Activated T-helper 1 cell treated with anti-CD3 and anti-CD28 coated beads, Interleukin-12 subunit alpha, Interleukin-12 subunit beta, Interleukin-2, Interleukin-4 antibody, amounts not matched to agents 30 ng/mL and 10 ng/mL and 1 ng/mL, durations not matched to agents 14 hours and 24 hours and 36 hours (primary cell): ENCODE measurements at regions not wholly inside any gene's neighbourhood (a gene's known extent, or its start where the extent isn't known, plus 50 kb on each side); places are given as distances from the start of the nearest gene placed in this dataset.

Experiments
- DNase-seq: peaks from one replicate; pipeline ENCODE4 v3.0.0; 2021; ENCODE audit warnings: low spot score
- H3K27ac Mint-ChIP-seq: one replicate; pipeline ENCODE4 v1.8.0; 2021; ENCODE audit warnings: mild to moderate bottlenecking, mixed read lengths
- H3K27me3 Mint-ChIP-seq: one replicate; pipeline ENCODE4 v1.8.0; 2022; ENCODE audit warnings: mild to moderate bottlenecking, moderate library complexity, mixed read lengths; ENCODE audit not compliant: insufficient read depth
- H3K36me3 Mint-ChIP-seq: one replicate; pipeline ENCODE4 v1.8.0; 2021; ENCODE audit warnings: low read depth, mixed read lengths
- H3K4me1 Mint-ChIP-seq: one replicate; pipeline ENCODE4 v1.8.0; 2021; ENCODE audit warnings: low read depth, mixed read lengths
- H3K4me3 Mint-ChIP-seq: one replicate; pipeline ENCODE4 v1.8.0; 2021; ENCODE audit warnings: mild to moderate bottlenecking, moderate library complexity, mixed read lengths
- H3K9me3 Mint-ChIP-seq: one replicate; pipeline ENCODE4 v1.8.0; 2021; ENCODE audit warnings: mixed read lengths
- intact Hi-C: fragments of 100-400 bp; cut with micrococcal nuclease; formaldehyde crosslinking; loops from one replicate; pipeline ENCODE4 v1.15.1; 2024

DNA sequence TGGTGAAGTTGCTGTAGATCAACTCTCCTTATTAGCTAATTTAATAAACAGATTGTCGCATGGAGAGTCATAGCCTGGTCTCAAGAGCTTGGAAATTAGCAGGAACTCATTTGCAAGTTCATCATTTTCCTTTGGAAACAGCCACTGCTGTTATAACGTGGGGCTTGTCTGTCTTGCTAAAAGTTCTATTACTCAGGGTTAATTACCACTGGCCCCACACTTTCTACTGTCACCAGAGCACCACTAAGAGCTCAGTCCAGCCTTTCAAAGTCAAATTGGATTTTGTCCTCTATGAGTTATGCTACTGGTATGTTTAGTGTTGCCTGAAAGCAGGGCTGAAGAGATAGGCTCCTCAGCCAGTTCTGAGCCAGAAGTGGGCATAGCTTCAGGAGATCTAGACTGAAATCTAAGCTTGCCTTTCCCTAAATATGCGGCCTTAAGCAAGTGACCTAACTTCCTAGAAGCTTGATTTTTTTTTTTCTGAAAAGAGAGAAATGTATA lies 292.2 kb downstream of the INSC start:
- no peak for DNase-seq
- no peak overlapping the region for H3K27ac Mint-ChIP-seq
- H3K36me3 Mint-ChIP-seq = no peaks in the 10 kb centered on the region
- H3K4me1 Mint-ChIP-seq = no peaks in the 10 kb centered on the region
- H3K4me3 Mint-ChIP-seq = no peak overlapping the region
- H3K27me3 Mint-ChIP-seq = no peaks in the 10 kb centered on the region
- intact Hi-C loops = no loop called here
- no peaks in the 10 kb centered on the region for H3K9me3 Mint-ChIP-seq

DNA sequence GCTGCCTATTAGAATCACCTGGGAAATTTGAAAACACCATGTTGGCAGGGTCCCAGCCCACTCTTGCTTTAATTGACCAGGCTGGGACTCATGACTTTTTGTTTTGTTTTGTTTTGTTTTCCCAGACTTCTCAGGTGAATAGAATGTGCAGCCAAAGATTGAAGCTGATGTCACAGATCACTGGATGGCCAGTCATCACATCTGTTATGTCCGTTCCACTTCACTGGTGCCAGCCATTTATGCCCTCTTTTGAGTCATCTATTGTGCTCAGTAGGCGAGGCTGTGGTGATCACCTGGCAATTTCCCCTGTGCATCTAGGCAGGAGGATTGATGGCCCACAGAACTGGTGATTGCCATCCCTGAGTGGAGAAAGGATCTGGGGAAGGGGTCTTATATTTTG lies 297.3 kb downstream of the INSC start:
- Mint-ChIP-seq H3K36me3 (no peaks in the 10 kb centered on the region), H3K9me3 (no peaks in the 10 kb centered on the region), H3K27ac (no peak overlapping the region), H3K4me3 (no peak overlapping the region), H3K4me1 (no peaks in the 10 kb centered on the region), H3K27me3 (no peaks in the 10 kb centered on the region)
- intact Hi-C loops = no loop called here
- no peak for DNase-seq

DNA sequence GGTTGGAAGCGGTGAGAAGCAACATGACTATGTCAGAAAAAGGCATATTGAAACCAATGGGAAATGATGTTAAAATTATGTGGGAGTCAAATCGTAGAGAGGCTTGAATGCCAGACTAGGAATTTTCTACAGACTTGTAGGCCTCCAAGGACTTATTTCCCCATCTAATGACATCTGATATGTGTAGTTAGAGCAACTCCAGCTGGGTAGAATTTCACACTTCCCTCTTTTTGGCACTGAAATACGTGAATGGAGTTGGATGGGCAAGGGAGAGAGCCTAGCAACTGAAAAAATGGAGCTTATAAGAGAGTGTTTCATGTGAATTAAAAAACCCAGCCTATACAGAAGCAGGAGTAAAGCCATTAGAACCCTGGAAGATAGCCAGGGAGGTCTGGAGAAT lies 304.2 kb downstream of the INSC start:
- no peaks in the 10 kb centered on the region for H3K9me3 Mint-ChIP-seq
- H3K4me1 Mint-ChIP-seq = no peaks in the 10 kb centered on the region
- intact Hi-C loops = no loop called here

DNA sequence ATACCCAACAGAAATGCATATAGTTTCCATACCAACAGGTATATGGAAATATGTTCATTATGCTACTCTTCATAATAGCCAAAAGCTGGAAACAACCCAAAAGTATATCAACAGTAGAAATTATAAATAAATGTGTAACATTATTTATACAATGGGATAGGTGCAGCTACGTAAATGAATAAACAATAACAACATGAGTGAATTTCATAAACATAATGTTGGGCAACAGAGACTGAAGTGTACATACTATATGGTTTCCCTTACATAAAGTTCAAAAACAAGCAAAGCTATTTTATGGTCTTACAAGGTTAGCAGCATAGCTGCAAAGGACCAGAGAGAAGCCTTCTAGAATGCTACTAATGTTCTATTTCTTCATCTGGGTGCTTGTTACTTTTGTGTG lies 305.0 kb downstream of the INSC start:
- no peaks in the 10 kb centered on the region for H3K27me3 Mint-ChIP-seq
- intact Hi-C loops = no loop called here
- no peak overlapping the region for H3K27ac Mint-ChIP-seq
- no peaks in the 10 kb centered on the region for H3K36me3 Mint-ChIP-seq
- no peak for DNase-seq
- H3K4me3 Mint-ChIP-seq = no peak overlapping the region
- H3K4me1 Mint-ChIP-seq = no peaks in the 10 kb centered on the region
- H3K9me3 Mint-ChIP-seq = no peaks in the 10 kb centered on the region

More for the DNA sequence above, 304.2 kb downstream of the INSC start:
- no peaks in the 10 kb centered on the region for H3K27me3 Mint-ChIP-seq
- no peak for DNase-seq
- no peak overlapping the region for H3K27ac Mint-ChIP-seq
- H3K4me3 Mint-ChIP-seq = no peak overlapping the region
- H3K36me3 Mint-ChIP-seq = no peaks in the 10 kb centered on the region

DNA sequence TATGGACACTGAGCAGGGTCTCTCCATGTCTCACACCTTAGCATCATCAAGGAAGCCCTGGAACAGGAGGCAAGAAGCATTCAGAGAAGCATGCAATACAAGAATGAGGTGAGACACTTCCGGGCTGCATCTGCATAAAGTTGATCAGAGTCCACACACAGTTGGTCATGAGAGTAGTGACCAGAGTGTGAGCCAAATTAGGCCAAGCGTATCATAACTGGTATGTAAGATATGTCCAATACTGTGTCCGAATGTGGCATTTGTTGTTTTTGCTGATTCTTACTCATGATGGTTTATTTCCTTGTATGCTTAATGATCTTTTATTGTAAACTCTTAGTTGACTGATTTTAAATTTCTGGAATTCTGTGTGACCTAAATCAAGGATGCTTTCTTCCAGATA lies 315.7 kb downstream of the INSC start:
- DNase-seq = no peak
- Mint-ChIP-seq H3K9me3 (no peaks in the 10 kb centered on the region), H3K4me3 (no peak overlapping the region), H3K4me1 (no peaks in the 10 kb centered on the region), H3K27ac (no peak overlapping the region), H3K36me3 (no peaks in the 10 kb centered on the region), H3K27me3 (no peaks in the 10 kb centered on the region)
- intact Hi-C loops = no loop called here

DNA sequence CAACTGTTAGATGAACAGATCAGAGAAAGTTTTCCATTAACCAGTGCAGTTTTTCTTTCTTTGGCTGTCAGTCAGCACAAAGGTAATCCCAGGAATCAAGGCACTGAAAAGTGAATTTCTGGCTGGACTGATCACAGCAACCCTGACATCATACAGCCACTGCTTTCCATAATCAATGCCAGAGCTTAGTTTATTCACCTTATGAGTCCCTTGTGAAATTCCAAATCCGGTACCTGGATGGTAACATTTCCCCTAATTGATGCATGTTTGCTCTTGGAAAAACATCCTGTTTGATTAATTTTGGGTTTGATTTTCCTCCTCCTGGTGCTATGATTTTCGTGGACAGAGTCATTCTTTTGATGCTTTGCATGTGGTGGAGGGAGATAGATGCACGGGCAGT lies 319.8 kb downstream of the INSC start:
- no peak overlapping the region for H3K27ac Mint-ChIP-seq
- no peaks in the 10 kb centered on the region for H3K27me3 Mint-ChIP-seq
- DNase-seq = no peak
- no peaks in the 10 kb centered on the region for H3K36me3 Mint-ChIP-seq
- H3K4me3 Mint-ChIP-seq = no peak overlapping the region
- no peaks in the 10 kb centered on the region for H3K4me1 Mint-ChIP-seq
- intact Hi-C loops = no loop called here
- no peaks in the 10 kb centered on the region for H3K9me3 Mint-ChIP-seq

DNA sequence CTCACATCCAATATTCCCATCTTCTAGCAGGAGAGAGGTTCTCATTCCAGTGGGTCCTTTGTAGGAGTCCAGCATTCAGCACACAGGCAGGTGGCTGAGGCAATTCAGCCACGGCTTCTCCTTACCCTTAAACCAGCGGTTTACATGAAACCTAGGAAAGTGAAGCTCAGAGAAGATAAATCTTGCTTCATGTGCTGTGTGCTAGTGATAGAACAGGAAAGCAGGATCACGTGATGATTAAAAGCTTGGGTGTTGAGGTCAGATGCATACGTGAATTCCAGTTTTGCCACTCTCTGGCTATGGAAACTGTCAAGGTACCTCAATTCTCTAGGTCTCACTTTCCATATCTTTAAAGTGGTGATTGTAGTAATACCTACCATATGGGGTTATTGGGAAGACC lies 331.6 kb downstream of the INSC start:
- DNase-seq = no peak
- intact Hi-C loops = no loop called here
- no peaks in the 10 kb centered on the region for H3K36me3 Mint-ChIP-seq
- no peak overlapping the region for H3K4me3 Mint-ChIP-seq
- H3K27me3 Mint-ChIP-seq = no peaks in the 10 kb centered on the region
- no peak overlapping the region for H3K27ac Mint-ChIP-seq
- H3K9me3 Mint-ChIP-seq = no peaks in the 10 kb centered on the region
- no peaks in the 10 kb centered on the region for H3K4me1 Mint-ChIP-seq

DNA sequence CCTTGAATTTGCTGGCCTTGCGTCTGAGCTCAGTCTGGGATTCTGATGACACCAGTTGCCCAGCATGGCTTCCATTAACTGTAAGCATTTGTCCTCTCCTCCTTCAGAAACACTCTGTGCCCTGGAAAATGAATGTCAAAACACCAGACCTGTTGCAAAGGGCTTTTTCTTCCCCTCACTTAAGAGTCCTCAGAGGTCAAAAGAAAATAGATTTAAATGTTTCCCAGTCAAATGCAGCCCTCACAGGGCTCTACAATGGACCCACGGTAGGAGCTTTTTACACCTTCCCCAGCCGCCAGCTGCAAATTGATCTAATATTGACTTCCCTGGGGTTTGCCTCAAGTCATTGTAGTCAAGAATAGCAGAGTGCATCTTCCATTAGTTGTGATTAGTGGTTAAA lies 332.2 kb downstream of the INSC start:
- Mint-ChIP-seq H3K9me3 (no peaks in the 10 kb centered on the region), H3K4me3 (no peak overlapping the region), H3K36me3 (no peaks in the 10 kb centered on the region), H3K27ac (no peak overlapping the region), H3K27me3 (no peaks in the 10 kb centered on the region), H3K4me1 (no peaks in the 10 kb centered on the region)
- intact Hi-C loops = no loop called here
- no peak for DNase-seq

DNA sequence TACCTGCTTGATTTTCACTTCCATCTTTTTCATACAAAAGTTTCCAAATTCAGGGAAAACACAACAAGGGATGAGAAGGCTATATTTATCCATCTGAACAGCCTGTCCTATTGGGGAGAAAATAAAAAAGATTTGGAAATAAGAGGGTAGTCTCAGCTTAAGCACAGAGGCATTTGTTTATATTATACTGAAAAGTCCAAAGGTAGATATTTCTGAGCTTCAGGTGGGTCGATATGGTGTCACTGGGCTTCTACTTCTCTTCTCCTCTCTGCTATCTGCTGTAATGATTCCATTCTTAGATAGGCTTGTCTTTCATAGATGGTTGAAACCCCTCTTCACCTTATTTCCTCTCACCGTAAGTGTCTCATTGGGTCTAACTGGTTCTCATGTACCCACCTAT lies 337.0 kb downstream of the INSC start:
- intact Hi-C loops = no loop called here
- H3K27ac Mint-ChIP-seq = no peak overlapping the region

DNA sequence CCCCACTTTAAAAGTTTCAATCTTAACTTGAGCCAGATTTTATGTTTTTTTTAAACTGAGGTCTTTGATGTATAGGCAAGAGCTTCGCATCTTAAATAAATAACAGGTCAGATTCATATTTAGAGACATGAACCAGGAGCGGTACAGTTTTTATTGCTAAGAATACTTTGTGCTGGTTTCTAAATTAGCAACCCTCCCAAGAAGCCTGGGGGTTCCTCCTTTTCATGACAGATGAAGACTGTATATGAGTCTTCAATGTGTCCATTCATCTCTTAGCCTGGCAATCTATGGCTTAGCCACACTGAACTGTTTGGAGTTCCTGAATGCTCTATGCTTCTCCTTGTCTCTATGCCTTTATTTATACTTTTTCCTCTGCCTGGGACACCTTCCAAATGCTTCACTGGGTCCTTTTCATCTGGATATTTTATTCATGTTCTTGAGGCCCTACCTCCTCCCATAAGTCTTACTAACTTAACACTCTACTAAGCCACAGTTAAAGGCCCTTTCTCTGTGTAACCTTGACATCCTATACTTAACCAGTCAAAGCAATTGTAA lies 338.6 kb downstream of the INSC start:
- no peak overlapping the region for H3K27ac Mint-ChIP-seq
- H3K9me3 Mint-ChIP-seq = no peaks in the 10 kb centered on the region
- no peak overlapping the region for H3K4me3 Mint-ChIP-seq
- H3K4me1 Mint-ChIP-seq = no peaks in the 10 kb centered on the region
- DNase-seq = no peak
- H3K36me3 Mint-ChIP-seq = no peaks in the 10 kb centered on the region
- no peaks in the 10 kb centered on the region for H3K27me3 Mint-ChIP-seq
- intact Hi-C loops = no loop called here

More for the DNA sequence above, 337.0 kb downstream of the INSC start:
- no peaks in the 10 kb centered on the region for H3K27me3 Mint-ChIP-seq
- H3K4me1 Mint-ChIP-seq = no peaks in the 10 kb centered on the region
- no peaks in the 10 kb centered on the region for H3K9me3 Mint-ChIP-seq
- no peak for DNase-seq
- H3K4me3 Mint-ChIP-seq = no peak overlapping the region
- no peaks in the 10 kb centered on the region for H3K36me3 Mint-ChIP-seq

DNA sequence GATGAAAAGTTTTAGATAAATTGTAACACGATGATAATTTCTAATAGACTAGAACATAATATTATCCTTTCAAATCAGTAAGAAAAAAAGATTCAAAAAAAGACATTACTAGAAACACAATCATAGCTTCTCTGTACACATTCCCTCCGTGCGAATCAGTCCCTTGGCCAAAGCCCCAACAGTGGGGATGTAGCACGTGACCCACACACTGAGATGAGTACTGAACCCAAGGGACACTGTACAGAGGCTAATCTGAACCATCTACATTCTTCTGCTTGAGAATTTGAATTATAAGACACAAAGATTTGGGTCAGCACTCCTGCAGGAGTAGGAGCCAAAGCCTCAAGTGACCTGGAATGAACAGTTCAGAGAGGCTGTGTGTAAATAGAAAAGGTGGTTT lies 353.7 kb downstream of the INSC start:
- DNase-seq = no peak
- intact Hi-C loops = no loop called here
- Mint-ChIP-seq H3K9me3 (no peaks in the 10 kb centered on the region), H3K36me3 (no peaks in the 10 kb centered on the region), H3K4me3 (no peak overlapping the region), H3K27me3 (no peaks in the 10 kb centered on the region), H3K4me1 (no peaks in the 10 kb centered on the region), H3K27ac (no peak overlapping the region)

DNA sequence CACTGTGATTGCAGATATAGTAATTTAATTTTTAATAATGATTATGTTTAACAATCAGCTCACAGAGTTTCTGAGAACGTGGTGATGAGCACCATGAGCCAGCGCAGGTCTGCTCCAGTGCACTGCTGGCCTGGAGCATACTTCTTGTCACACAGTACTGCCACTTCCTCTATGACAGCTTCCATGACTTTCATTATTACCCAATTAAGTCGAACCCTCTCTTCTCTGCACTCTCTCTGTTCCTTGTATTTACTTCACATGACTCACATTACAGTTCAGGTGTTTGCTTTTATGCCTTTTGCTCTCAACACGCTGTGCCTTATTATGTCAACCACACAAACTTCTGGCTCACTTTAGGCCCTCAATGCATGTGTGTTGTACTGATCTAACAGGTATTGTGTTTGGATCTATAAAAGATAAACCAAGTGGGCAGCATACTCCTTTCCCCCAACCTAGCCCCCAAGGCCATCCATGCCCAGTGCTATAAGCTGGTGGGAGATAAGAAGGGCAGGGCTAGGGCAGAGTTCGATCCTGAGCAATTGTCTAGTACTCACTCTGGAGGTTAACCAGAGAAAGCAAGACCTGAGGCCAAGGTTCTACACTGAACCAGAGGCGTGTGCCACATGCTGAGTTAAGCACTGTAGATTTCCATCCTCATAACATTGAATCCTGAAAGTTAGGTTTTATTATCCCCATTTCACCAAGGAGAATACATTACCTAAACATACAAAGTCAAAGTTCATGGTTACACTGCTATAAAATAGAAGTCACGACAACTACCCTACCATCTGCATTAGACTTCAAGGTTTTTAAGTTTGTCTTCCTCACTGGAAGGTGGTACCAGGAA lies 356.5 kb downstream of the INSC start:
- Mint-ChIP-seq H3K36me3 (no peaks in the 10 kb centered on the region), H3K27ac (no peak overlapping the region), H3K9me3 (no peaks in the 10 kb centered on the region), H3K4me3 (no peak overlapping the region), H3K4me1 (no peaks in the 10 kb centered on the region), H3K27me3 (no peaks in the 10 kb centered on the region)
- no peak for DNase-seq
- intact Hi-C loops = no loop called here

DNA sequence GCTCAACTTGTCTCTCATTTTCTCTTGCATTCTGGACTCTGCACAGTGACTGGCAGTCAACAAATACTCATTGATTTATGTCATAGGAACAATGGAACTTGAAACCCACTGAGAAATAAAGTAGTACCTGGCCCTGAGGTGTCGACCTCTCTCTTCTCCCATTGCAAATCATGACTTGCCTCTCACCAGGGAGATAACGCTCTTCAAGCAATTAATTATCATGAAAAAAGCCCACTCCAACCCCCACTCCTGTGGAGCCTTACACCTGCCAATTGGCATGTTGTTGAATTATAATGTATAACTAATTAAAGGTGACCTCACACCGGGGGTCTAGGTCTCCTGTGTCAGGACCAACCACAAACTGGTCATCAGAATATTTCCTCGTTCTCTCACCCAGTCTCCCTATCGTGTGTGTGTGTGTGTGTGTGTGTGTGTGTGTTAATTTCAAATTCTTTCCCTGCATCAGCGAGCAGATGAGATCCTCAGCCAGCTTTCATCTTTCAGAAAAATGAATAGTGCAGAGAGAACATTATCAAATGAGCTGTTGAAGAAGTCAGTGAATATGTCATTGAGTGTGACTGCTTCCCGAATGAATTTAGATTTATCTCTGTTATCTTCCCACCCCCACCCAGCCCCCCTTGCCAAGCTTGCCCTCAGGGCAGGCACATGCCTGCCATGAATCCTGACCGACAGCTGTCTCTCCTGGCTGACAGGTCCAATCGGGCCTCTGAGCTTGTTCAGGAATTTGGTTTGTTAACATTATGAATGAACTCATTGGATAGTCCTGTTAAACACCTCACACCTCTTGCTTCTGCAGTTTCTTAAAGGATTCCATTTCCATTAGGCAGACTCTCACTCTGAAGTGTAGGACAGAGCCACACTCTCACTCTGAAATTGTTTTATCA lies 357.4 kb downstream of the INSC start:
- intact Hi-C loops = no loop called here
- DNase-seq = no peak
- Mint-ChIP-seq H3K9me3 (no peaks in the 10 kb centered on the region), H3K27ac (no peak overlapping the region), H3K4me3 (no peak overlapping the region), H3K4me1 (no peaks in the 10 kb centered on the region), H3K36me3 (no peaks in the 10 kb centered on the region), H3K27me3 (no peaks in the 10 kb centered on the region)
